Ishikawa (cell line): ENCODE measurements at regions not wholly inside any gene's neighbourhood (a gene's known extent, or its start where the extent isn't known, plus 50 kb on each side); places are given as distances from the start of the nearest gene placed in this dataset.

Experiments used
- CEBPB ChIP-seq: IDR thresholded peaks from 2 replicates; pipeline ENCODE4 v1.6.1; 2012
- CREB1 ChIP-seq: IDR thresholded peaks from 2 replicates; pipeline ENCODE4 v1.6.1; 2012; ENCODE audit warnings: low read depth
- FOXM1 ChIP-seq: IDR thresholded peaks from 2 replicates; pipeline ENCODE4 v1.6.1; 2012; ENCODE audit warnings: low read depth, borderline replicate concordance
- TF ChIP-seq, protein P1 (sequence below): IDR thresholded peaks from 2 replicates; pipeline ENCODE4 v1.6.1; 2012; ENCODE audit warnings: low read depth, mild to moderate bottlenecking

DNA sequence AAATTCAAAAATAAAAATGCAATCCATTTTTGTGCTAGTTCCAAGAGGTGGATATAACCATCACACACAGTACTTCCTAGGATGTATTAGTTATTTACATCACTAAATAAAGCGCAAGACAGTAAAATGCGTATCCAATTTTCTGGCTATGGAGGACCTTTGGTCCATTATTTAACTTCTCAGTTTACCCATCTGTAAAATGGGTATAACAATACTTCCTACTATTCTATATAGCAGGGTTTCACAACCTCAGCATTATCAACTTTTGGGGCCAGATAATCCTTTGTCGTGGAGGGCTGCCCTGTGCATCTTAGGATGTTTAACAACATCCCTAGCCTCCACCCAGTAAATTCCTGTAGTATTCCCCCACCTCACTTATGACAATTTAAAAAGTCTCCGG lies 275.1 kb upstream of the PKDCC start:
- TF ChIP-seq FOXM1 (no peak), CEBPB (no peak), CREB1 (no peak)
- TF ChIP-seq, protein P1, sequence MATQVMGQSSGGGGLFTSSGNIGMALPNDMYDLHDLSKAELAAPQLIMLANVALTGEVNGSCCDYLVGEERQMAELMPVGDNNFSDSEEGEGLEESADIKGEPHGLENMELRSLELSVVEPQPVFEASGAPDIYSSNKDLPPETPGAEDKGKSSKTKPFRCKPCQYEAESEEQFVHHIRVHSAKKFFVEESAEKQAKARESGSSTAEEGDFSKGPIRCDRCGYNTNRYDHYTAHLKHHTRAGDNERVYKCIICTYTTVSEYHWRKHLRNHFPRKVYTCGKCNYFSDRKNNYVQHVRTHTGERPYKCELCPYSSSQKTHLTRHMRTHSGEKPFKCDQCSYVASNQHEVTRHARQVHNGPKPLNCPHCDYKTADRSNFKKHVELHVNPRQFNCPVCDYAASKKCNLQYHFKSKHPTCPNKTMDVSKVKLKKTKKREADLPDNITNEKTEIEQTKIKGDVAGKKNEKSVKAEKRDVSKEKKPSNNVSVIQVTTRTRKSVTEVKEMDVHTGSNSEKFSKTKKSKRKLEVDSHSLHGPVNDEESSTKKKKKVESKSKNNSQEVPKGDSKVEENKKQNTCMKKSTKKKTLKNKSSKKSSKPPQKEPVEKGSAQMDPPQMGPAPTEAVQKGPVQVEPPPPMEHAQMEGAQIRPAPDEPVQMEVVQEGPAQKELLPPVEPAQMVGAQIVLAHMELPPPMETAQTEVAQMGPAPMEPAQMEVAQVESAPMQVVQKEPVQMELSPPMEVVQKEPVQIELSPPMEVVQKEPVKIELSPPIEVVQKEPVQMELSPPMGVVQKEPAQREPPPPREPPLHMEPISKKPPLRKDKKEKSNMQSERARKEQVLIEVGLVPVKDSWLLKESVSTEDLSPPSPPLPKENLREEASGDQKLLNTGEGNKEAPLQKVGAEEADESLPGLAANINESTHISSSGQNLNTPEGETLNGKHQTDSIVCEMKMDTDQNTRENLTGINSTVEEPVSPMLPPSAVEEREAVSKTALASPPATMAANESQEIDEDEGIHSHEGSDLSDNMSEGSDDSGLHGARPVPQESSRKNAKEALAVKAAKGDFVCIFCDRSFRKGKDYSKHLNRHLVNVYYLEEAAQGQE, result no peak
